ENCODE measurements at regions not wholly inside any gene's neighbourhood (a gene's known extent, or its start where the extent isn't known, plus 50 kb on each side); places are given as distances from the start of the nearest gene placed in this dataset.
"Not testable (repeated sequence)": the region's sequence is repeated elsewhere in the genome, so short reads cannot be mapped to it uniquely, and the experiment has no call there.

GRCh38 chr3:53401154-53401553, 53.8 kb upstream of the DCP1A start:
- no peak for DNase-seq

GRCh38 chr3:53402326-53402725, 55.0 kb upstream of the DCP1A start:
- DNase-seq: peak; percentile 12 to 13

- DNase-seq: no peak
Measured at GRCh38 chr3:53411371-53411770, 64.0 kb upstream of the DCP1A start.

GRCh38 chr3:53412953-53413352, 65.6 kb upstream of the DCP1A start:
- no peak for DNase-seq

GRCh38 chr3:53416530-53416929, 69.2 kb upstream of the DCP1A start:
- DNase-seq: no peak

- DNase-seq: no peak
Measured at GRCh38 chr3:53420831-53421230, 73.5 kb upstream of the DCP1A start.

- no peak for DNase-seq
Measured at GRCh38 chr3:53422954-53423698, 71.3 kb upstream of the CACNA1D start.

- DNase-seq: no peak
Measured at GRCh38 chr3:53425936-53426335, 68.5 kb upstream of the CACNA1D start.

GRCh38 chr3:53426918-53427317, 67.5 kb upstream of the CACNA1D start:
- DNase-seq: no peak

- DNase-seq: no peak
Measured at GRCh38 chr3:53436828-53437227, 57.6 kb upstream of the CACNA1D start.

GRCh38 chr3:53442863-53443262, 51.5 kb upstream of the CACNA1D start:
- DNase-seq: not testable (repeated sequence)

Measured in inflammatory macrophage treated with lipopolysaccharide for 1 hour (primary cell).